Common myeloid progenitor, CD34-positive (primary cell): ENCODE measurements at regions not wholly inside any gene's neighbourhood (a gene's known extent, or its start where the extent isn't known, plus 50 kb on each side); places are given as distances from the start of the nearest gene placed in this dataset.
A peak's percentile ranks its signal among the peaks of the same experiment; 100 is the strongest.

Experiments
- CTCF ChIA-PET: fragments of 350-600 bp; sonication (Branson Sonifier 250); formaldehyde crosslinking; loops from one replicate; lab custom pipeline; 2021; ENCODE audit warnings: antibody characterized with exemption; lab: Charles Lee
- POLR2A ChIA-PET: fragments of 350-600 bp; sonication (Branson Sonifier 250); formaldehyde crosslinking; loops from one replicate; lab custom pipeline; 2021; ENCODE audit warnings: antibody characterized with exemption; lab: Charles Lee
- DNase-seq, 3 donors: peaks; one replicate each; pipeline versions ENCODE4 v3.0.0 to v3.0.0-alpha.2; 2013
- H3K27ac ChIP-seq, 2 experiments: 1 replicate in 1 of 2; 2 replicates in 1 of 2; pipeline ENCODE4 v1.7.0; 2013; ENCODE audit warnings: inconsistent platforms in 2 of 2, low read length in 2 of 2, mild to moderate bottlenecking in 2 of 2, low read depth in 1 of 2, moderate library complexity in 1 of 2; ENCODE audit not compliant: severe bottlenecking in 2 of 2, insufficient read depth in 1 of 2, poor library complexity in 1 of 2
- H3K27me3 ChIP-seq, 5 experiments: replicated peaks in 2 of 5; 1 replicate in 3 of 5; 2 replicates in 2 of 5; pipeline versions ENCODE4 v1.6.1 to v1.7.0; 2013; ENCODE audit warnings: low read length in 4 of 5, mild to moderate bottlenecking in 2 of 5, moderate library complexity in 2 of 5, inconsistent platforms in 1 of 5; ENCODE audit not compliant: insufficient read depth in 5 of 5, control insufficient read depth in 4 of 5
- H3K36me3 ChIP-seq, 4 experiments: 1 replicate in 2 of 4; 2 replicates in 2 of 4; pipeline versions ENCODE4 v1.6.1 to v1.7.0; 2013; ENCODE audit warnings: low read length in 3 of 4, control low read depth in 1 of 4, mild to moderate bottlenecking in 1 of 4; ENCODE audit not compliant: control insufficient read depth in 4 of 4, insufficient read depth in 4 of 4
- H3K4me1 ChIP-seq, 4 experiments: 1 replicate in 3 of 4; 2 replicates in 1 of 4; pipeline versions ENCODE4 v1.6.1 to v1.7.1; 2013; ENCODE audit warnings: low read length in 3 of 4, mild to moderate bottlenecking in 3 of 4, control low read depth in 1 of 4, inconsistent platforms in 1 of 4, moderate library complexity in 1 of 4; ENCODE audit not compliant: control insufficient read depth in 4 of 4, insufficient read depth in 4 of 4; ENCODE audit errors: control extremely low read depth in 1 of 4
- H3K4me3 ChIP-seq, 7 experiments: 1 replicate in 4 of 7; 2 replicates in 3 of 7; pipeline versions ENCODE4 v1.5.1 to v1.7.0; 2013; ENCODE audit warnings: mild to moderate bottlenecking in 7 of 7, low read length in 6 of 7, moderate library complexity in 6 of 7, inconsistent platforms in 2 of 7, low read depth in 2 of 7, control low read depth in 1 of 7; ENCODE audit not compliant: insufficient read depth in 4 of 7, control insufficient read depth in 1 of 7; ENCODE audit errors: extremely low read depth in 1 of 7
- H3K9me3 ChIP-seq, 5 experiments: 1 replicate in 4 of 5; 2 replicates in 1 of 5; pipeline versions ENCODE4 v1.6.1 to v1.7.1; 2013; ENCODE audit warnings: low read length in 4 of 5, mild to moderate bottlenecking in 2 of 5, inconsistent platforms in 1 of 5, low read depth in 1 of 5, moderate library complexity in 1 of 5; ENCODE audit not compliant: control insufficient read depth in 4 of 5, insufficient read depth in 2 of 5; ENCODE audit errors: control extremely low read depth in 1 of 5
- WGBS: methylation state at CpG from one replicate; pipeline ENCODE4 v1.1.5; 2013; ENCODE audit not compliant: insufficient coverage; 5-methylcytosine and 5-hydroxymethylcytosine counted together

DNA sequence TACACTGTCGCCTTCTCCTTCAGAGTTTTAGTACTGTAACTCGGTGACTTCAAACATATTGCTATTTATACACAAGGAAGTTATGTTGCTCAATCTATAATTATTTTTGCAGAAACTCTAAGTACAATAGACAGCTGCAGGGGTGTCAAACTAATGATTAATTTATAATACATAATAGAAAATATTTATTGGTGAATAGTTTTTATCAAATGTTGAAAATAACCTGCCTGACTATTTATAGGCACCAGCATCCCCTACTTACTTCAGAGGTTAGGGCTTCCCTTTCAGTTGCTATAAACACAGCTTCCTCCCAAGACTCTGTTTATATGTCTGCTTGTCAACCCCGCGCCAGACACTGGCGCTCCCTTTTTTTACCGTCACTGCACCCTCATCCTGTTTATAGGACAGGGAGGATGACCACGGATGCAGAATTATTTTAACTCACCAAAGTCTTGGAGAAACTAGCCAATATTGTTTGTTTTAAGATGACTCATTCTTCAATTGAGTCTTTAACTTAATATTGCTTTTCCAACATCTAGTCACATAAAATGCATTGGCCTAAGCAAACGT lies 225.0 kb downstream of the ALDH8A1 start:
- no peaks in the 10 kb centered on the region for H3K27me3 ChIP-seq
- no peaks in the 10 kb centered on the region for H3K36me3 ChIP-seq
- POLR2A ChIA-PET = no interaction called here
- H3K4me1 ChIP-seq = peaks cover 8 to 18% (median 14%) of the 10 kb centered on the region in 4 experiments
- DNase-seq = peak in 2 of 3 donors; percentile 28 to 52
- WGBS = 100% methylated on average over 1 of the region's 8 CpGs
- H3K27ac ChIP-seq = no peak overlapping the region
- no peak overlapping the region for H3K4me3 ChIP-seq
- CTCF ChIA-PET = interaction anchor here (1.1 kb wide), 1 partner anchor 44 kb away, joined by 3 read pairs; no protein-coding TSS in a partner anchor
- no peaks in the 10 kb centered on the region for H3K9me3 ChIP-seq

DNA sequence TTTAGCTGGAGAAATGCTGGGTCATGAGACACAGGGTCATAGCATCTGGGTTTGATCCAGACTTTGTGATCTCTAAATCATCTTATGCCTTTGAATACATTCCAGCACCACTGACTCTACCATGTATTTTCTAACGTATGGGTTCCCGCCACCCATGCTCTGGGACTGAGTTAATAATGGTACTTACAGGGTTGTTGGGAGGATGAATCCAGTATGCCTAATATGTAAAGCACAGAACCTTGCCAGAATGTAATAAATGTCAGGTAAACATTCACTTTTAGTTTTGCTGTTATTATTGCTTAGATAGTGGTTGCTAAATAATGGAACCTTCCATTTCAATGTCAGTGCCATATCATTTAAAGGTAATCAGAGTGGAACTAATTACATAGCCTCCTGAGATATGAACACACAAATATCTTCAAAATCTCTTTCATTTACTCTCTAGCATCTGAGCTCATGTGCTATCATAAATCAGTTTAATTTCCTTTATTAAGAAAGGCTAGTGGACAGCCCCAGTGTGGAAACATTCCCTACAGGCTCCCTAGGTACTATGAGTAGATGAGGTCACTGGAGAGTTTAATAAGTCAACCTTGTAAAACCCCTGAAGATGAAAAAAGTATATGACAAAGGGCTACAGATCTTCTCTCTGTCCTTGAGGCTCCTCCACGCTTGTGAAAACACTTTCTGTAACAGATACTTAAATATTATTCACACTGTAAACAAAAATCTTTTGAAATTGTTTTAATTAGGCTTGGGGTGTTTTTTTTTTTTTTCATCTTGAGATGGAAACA lies 226.6 kb downstream of the ALDH8A1 start:
- H3K9me3 ChIP-seq = no peaks in the 10 kb centered on the region
- no peak overlapping the region for H3K4me3 ChIP-seq
- no peak for DNase-seq
- no peaks in the 10 kb centered on the region for H3K36me3 ChIP-seq
- CTCF ChIA-PET = interaction anchor here (0.6 to 1.1 kb wide), 2 partner anchors 44 to 83 kb away, joined by 3 read pairs; no protein-coding TSS in a partner anchor
- no CpG with 5 or more reads among the region's 3 CpGs for WGBS
- no peak overlapping the region for H3K27ac ChIP-seq
- no peaks in the 10 kb centered on the region for H3K27me3 ChIP-seq
- POLR2A ChIA-PET = interaction anchor here (0.7 kb wide), 1 partner anchor 198 kb away, joined by 3 read pairs; no protein-coding TSS in a partner anchor
- H3K4me1 ChIP-seq = peaks cover 13 to 22% (median 17%) of the 10 kb centered on the region in 4 experiments

DNA sequence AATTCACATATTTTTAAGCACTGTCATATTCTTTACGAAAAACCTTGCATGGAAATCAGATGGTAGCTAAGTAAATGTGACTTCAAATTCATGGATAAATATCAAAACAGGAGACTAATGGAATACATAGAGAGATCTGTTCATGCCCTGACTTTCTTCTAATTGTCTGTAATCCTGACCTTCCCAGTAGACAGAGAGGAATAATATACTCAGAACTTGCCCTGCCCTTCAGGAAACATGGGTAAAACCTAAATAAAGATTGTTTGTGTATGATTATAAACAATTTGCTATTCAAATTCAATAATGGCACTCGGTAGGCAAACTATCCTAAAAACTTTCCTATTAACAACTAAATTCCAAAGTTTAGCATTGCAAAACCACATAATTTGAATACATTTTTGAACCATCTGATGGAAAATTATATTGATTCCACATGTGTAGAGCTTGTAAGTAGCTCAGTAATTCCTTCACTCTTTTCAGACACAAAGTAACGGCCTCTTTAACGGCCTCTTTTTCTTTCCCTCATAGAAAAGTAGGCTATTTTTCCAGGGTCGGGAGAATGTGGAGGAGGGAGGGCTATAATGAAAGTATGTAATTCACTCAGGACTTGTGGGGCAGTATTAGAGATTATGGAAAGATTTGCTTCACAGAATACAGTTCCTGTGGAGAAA lies 227.6 kb downstream of the ALDH8A1 start:
- Histone ChIP-seq H3K4me3 (no peak overlapping the region), H3K9me3 (no peaks in the 10 kb centered on the region), H3K27ac (no peak overlapping the region), H3K36me3 (no peaks in the 10 kb centered on the region), H3K4me1 (peaks cover 13 to 22% (median 17%) of the 10 kb centered on the region in 4 experiments), H3K27me3 (no peaks in the 10 kb centered on the region)
- no peak for DNase-seq
- WGBS = 100% methylated on average over 2 of the region's 5 CpGs
- ChIA-PET POLR2A (no interaction called here), CTCF (interaction anchor here (0.6 to 1.1 kb wide), 2 partner anchors 43 to 82 kb away, joined by 3 read pairs; no protein-coding TSS in a partner anchor)

DNA sequence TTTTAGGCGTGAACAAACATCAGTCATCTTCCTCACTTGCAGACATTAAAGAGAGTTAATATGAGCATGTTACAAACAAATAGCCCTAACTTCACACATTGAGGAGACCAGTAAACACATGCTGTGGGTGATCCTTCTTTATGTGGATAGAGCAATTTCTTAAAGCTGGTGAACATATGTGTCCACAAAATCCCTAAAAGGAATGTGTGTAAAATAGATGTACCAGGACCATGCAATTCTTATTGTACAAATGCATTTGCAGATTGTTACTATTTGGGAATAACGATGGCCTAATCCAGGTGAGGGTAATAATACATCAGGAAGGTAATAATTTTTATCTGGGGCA lies 228.9 kb downstream of the ALDH8A1 start:
- Histone ChIP-seq H3K27me3 (no peaks in the 10 kb centered on the region), H3K9me3 (no peaks in the 10 kb centered on the region), H3K4me1 (peaks cover 13 to 22% (median 17%) of the 10 kb centered on the region in 4 experiments), H3K4me3 (no peak overlapping the region), H3K27ac (no peak overlapping the region), H3K36me3 (no peaks in the 10 kb centered on the region)
- WGBS = 50% methylated on average over 2 of the region's 2 CpGs
- ChIA-PET CTCF (no interaction called here), POLR2A (no interaction called here)
- peak in 1 of 3 donors; percentile 18 for DNase-seq

DNA sequence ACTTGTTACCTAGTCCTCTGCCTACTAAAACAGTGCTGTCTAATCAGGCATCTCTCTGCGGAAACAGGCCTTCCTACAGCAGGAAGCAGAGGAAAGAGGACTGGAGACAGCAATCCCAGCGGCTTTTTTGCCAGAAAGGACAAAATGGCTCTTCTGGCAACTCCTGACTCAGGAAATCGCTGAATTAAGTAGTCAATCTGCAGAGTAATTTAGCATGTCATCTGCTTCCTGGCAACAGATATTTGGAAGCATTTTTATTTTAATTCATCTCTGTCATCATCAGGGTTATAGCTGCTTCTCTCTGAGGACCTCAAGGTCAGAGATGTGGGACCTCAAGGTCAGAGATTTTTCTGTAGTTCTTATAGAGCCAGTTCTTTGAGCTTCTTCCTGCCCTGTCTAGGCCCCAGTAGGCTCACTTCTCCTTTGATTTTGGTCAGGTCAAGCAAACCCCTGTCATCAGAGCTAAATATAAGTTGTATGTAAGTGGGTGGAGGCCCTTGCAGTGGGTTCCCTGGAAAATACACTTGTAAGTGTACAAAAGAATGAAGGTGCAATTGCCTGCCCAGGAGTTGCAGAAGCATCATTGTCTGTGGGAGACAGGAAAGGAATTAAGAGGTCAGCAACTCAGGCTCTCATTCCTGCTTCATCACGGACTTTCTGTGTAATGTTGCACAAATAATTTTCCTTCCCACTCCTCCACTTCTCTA lies 229.4 kb downstream of the ALDH8A1 start:
- no peaks in the 10 kb centered on the region for H3K36me3 ChIP-seq
- H3K9me3 ChIP-seq = no peaks in the 10 kb centered on the region
- DNase-seq = peak; percentile 12 to 48 (median 41)
- H3K27me3 ChIP-seq = no peaks in the 10 kb centered on the region
- no peak overlapping the region for H3K4me3 ChIP-seq
- H3K27ac ChIP-seq = no peak overlapping the region
- 7% methylated on average over 4 of the region's 4 CpGs for WGBS
- ChIA-PET CTCF (interaction anchor here (0.6 to 0.9 kb wide), 2 partner anchors 10 to 74 kb away, joined by 3 to 4 read pairs; no protein-coding TSS in a partner anchor), POLR2A (no interaction called here)
- H3K4me1 ChIP-seq = peaks cover 13 to 22% (median 17%) of the 10 kb centered on the region in 4 experiments

DNA sequence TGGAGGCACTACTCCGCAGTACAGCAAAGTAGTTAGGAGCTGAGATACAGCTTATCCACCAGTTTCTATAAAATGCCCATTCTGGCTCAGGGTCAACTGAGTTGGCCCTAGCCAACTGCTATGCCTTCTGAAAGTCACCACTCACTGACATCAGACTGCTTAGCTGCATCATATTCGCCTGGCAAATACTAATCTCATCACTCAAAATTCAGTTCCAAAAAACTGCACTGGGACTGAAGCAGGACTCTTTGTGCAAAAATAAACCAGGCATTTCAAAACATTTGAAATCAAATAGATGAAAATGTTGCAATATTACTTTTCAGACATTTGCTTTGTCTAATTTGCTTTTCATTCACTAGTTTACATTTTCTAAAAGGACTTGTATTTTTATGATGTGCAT lies 230.0 kb downstream of the ALDH8A1 start:
- WGBS = 80% methylated on average over 1 of the region's 2 CpGs
- no peaks in the 10 kb centered on the region for H3K36me3 ChIP-seq
- H3K27ac ChIP-seq = no peak overlapping the region
- H3K9me3 ChIP-seq = peaks cover 0 to 3% (median 0%) of the 10 kb centered on the region in 5 experiments
- CTCF ChIA-PET = interaction anchor here (0.6 to 0.9 kb wide), 2 partner anchors 9 to 75 kb away, joined by 3 to 4 read pairs; no protein-coding TSS in a partner anchor
- no peak for DNase-seq
- peaks cover 11 to 20% (median 16%) of the 10 kb centered on the region in 4 experiments for H3K4me1 ChIP-seq
- POLR2A ChIA-PET = no interaction called here
- no peaks in the 10 kb centered on the region for H3K27me3 ChIP-seq
- no peak overlapping the region for H3K4me3 ChIP-seq
